ENCODE measurements at regions not wholly inside any gene's neighbourhood (a gene's known extent, or its start where the extent isn't known, plus 50 kb on each side); places are given as distances from the start of the nearest gene placed in this dataset.
"Not testable (repeated sequence)": the region's sequence is repeated elsewhere in the genome, so short reads cannot be mapped to it uniquely, and the experiment has no call there.

DNA sequence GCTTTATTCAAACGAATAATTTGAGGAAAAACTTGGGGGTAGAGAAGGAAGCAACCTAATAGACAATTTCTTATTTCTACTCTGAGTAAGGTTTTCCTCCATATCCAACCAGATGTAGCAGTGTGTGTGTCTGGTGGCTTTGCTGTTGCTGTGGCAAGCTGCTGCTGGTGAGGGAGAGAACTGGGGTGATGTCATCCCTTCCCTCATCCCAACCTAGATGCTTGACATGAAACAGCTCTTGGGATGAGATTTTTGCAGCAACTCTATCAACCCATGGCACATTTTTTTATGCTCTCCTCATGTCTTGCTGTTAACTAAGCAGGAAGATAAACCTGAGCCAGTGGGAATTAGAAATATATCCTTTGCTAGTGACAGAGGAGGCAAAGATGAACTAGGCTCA lies 135.8 kb downstream of the PCSK1 start:
- CTCF ChIA-PET = no interaction called here
- ATAC-seq (ENCODE audit: low read depth) = no peak
- DNase-seq = no peak
- Mint-ChIP-seq H3K4me3 (no peak overlapping the region), H3K4me1 (no peaks in the 10 kb centered on the region), H3K36me3 (ENCODE audit: low read depth) (no peaks in the 10 kb centered on the region), H3K27me3 (no peaks in the 10 kb centered on the region), H3K9me3 (peaks cover 13% of the 10 kb centered on the region), H3K27ac (no peak overlapping the region)
- TF ChIP-seq, protein P1, sequence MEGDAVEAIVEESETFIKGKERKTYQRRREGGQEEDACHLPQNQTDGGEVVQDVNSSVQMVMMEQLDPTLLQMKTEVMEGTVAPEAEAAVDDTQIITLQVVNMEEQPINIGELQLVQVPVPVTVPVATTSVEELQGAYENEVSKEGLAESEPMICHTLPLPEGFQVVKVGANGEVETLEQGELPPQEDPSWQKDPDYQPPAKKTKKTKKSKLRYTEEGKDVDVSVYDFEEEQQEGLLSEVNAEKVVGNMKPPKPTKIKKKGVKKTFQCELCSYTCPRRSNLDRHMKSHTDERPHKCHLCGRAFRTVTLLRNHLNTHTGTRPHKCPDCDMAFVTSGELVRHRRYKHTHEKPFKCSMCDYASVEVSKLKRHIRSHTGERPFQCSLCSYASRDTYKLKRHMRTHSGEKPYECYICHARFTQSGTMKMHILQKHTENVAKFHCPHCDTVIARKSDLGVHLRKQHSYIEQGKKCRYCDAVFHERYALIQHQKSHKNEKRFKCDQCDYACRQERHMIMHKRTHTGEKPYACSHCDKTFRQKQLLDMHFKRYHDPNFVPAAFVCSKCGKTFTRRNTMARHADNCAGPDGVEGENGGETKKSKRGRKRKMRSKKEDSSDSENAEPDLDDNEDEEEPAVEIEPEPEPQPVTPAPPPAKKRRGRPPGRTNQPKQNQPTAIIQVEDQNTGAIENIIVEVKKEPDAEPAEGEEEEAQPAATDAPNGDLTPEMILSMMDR (IDR thresholded peaks at IDR 0.05) = no peak
- POLR2A ChIA-PET = no interaction called here
- intact Hi-C loops (cut with micrococcal nuclease) = no loop called here

DNA sequence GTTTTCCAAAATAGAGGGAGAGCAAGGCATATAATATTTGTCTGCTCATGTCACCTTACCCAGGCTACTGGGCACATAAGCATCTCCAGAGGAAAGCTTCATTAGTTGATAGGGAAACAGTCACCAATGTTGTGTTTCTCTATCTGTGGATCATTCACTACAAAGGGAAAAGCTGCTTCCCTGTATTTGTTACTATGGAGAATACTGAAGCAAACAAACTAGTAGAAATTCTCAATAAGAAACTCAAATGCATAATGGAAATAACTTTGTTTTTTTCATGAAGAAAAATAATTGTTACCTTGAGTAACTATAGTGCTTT lies 138.2 kb downstream of the PCSK1 start:
- H3K27me3 Mint-ChIP-seq = no peaks in the 10 kb centered on the region
- ATAC-seq (ENCODE audit: low read depth) = no peak
- ChIA-PET CTCF (no interaction called here), POLR2A (no interaction called here)
- H3K4me3 Mint-ChIP-seq = no peak overlapping the region
- DNase-seq = no peak
- peaks cover 5% of the 10 kb centered on the region for H3K9me3 Mint-ChIP-seq
- intact Hi-C loops (cut with micrococcal nuclease) = no loop called here
- TF ChIP-seq, protein P1 (IDR thresholded peaks at IDR 0.05) = no peak
- no peaks in the 10 kb centered on the region for H3K4me1 Mint-ChIP-seq
- no peaks in the 10 kb centered on the region for H3K36me3 Mint-ChIP-seq (ENCODE audit: low read depth)
- no peak overlapping the region for H3K27ac Mint-ChIP-seq

DNA sequence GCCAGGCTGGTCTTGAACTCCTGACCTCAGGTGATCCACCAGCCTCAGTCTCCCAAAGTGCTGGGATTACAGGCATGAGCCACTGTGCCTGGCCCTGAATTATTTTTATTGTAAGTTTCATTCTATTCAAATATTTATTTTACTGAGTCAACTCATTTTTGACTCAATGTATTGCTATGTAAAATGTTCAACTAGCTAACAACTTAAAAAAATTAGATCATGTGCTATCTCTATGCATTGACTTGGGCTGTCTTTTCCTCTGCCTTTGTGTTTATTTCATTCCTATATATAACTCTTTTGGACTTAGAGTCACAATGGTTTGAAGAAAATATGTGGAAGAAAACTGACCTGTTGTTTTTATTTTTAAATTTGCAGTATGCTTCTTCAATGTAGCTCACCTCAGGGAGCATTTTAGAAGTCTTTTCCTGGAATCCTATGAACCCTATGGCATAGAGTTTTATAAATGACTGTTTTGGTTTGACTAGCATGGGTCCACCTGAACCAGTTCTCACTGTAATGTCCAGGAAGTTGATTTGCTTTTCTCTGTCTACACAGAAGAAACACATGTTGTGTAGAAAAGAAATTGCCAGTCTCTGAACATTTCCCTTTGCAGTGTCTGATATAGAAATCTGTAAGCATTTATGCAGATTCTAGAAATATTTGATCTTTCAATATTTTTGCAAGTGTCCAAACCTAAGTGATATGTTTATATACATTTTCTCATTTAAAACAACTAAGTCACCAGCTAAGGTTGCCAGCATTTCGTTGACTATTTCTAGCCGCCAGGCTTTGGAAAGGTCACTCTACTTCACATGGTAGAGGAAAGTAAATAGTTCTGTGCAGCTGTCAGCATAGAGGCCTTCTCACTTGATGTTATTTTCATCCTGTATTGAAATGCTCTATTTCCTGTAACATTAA lies 138.8 kb downstream of the PCSK1 start:
- TF ChIP-seq, protein P1 (IDR thresholded peaks at IDR 0.05) = no peak

DNA sequence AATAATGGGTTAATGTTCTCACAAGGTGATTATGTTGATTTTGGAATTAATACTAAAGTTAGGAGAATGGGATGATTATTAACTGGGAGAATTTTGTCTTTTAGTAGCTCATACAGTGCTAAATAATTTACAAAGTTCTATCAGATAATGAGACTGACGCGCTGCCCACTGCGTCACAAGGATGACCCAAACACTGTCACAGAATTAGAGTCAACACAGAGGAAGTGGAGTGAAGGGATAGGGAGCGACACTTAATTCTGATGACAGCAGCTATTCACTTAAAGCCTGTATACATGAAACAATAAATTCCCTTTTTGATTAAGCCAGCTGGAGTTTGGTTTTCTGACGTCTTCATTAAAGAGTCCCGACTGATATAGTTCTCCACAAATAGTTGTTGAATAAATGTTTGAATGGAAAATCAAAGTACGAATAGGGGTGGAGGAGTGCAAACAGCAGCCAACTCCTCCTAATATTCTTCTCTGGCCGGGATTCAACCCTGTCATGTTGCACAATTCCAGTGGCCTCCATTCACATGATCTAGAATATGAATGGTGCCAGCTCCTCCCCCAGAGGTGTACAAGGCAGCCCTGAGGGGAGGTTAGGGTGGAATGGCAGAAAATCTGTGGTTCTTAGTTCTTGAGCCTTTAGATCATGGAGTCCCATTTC lies 140.3 kb downstream of the PCSK1 start:
- DNase-seq (no peak), ATAC-seq (ENCODE audit: low read depth) (no peak)
- POLR2A ChIA-PET = no interaction called here
- H3K27ac Mint-ChIP-seq = no peak overlapping the region
- no peaks in the 10 kb centered on the region for H3K36me3 Mint-ChIP-seq (ENCODE audit: low read depth)
- TF ChIP-seq, protein P1 (IDR thresholded peaks at IDR 0.05) = no peak
- intact Hi-C loops (cut with micrococcal nuclease) = no loop called here
- H3K9me3 Mint-ChIP-seq = peaks cover 5% of the 10 kb centered on the region
- no peak overlapping the region for H3K4me3 Mint-ChIP-seq
- no peaks in the 10 kb centered on the region for H3K27me3 Mint-ChIP-seq
- CTCF ChIA-PET = no interaction called here
- no peaks in the 10 kb centered on the region for H3K4me1 Mint-ChIP-seq

More for the DNA sequence above, 138.8 kb downstream of the PCSK1 start:
- Mint-ChIP-seq H3K9me3 (peaks cover 5% of the 10 kb centered on the region), H3K27me3 (no peaks in the 10 kb centered on the region), H3K27ac (no peak overlapping the region), H3K4me3 (no peak overlapping the region), H3K36me3 (ENCODE audit: low read depth) (no peaks in the 10 kb centered on the region), H3K4me1 (no peaks in the 10 kb centered on the region)
- POLR2A ChIA-PET = no interaction called here
- intact Hi-C loops (cut with micrococcal nuclease) = no loop called here
- no peak for ATAC-seq (ENCODE audit: low read depth)
- no peak for DNase-seq
- CTCF ChIA-PET = no interaction called here

DNA sequence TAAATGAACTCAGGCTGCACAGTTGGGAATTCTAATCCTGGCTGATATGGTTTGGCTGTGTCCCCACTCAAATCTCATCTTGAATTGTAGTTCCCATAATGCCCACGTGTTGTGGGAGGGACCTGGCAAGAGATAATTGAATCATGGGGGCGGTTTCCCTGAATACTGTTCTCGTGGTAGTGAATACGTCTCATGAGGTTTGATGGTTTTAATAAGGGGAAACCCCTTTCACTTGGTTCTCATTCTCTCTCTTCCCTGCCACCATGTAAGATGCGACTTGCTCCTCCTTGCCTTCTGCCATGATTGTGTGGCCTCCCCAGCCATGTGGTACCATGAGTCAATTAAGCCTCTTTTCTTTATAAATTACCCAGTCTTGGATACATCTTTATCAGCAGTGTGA lies 143.8 kb downstream of the PCSK1 start:
- H3K27ac Mint-ChIP-seq; POLR2A ChIA-PET; H3K4me1 Mint-ChIP-seq; CTCF ChIA-PET; H3K27me3 Mint-ChIP-seq; H3K9me3 Mint-ChIP-seq; ATAC-seq (ENCODE audit: low read depth); intact Hi-C loops (cut with micrococcal nuclease); H3K4me3 Mint-ChIP-seq; DNase-seq; H3K36me3 Mint-ChIP-seq (ENCODE audit: low read depth): not testable (repeated sequence)
